Muscle layer of colon (tissue), 2 donors: ENCODE measurements at regions not wholly inside any gene's neighbourhood (a gene's known extent, or its start where the extent isn't known, plus 50 kb on each side); places are given as distances from the start of the nearest gene placed in this dataset.

Source experiments
- H3K27ac ChIP-seq: one replicate; pipeline ENCODE4 v1.7.0; 2013; ENCODE audit warnings: low read depth, mild to moderate bottlenecking, low read length, moderate library complexity
- H3K27me3 ChIP-seq, 2 donors: one replicate each; pipeline ENCODE4 v1.7.0; 2013; ENCODE audit warnings: low read length in 2 of 2, mild to moderate bottlenecking in 2 of 2; ENCODE audit not compliant: insufficient read depth in 2 of 2, control insufficient read depth in 1 of 2
- H3K36me3 ChIP-seq: one replicate; pipeline ENCODE4 v1.7.0; 2013; ENCODE audit warnings: mild to moderate bottlenecking, low read length; ENCODE audit not compliant: insufficient read depth
- H3K4me1 ChIP-seq: one replicate; pipeline ENCODE4 v1.7.0; 2013; ENCODE audit warnings: mild to moderate bottlenecking, low read length; ENCODE audit not compliant: insufficient read depth
- H3K4me3 ChIP-seq, 2 donors: one replicate each; pipeline ENCODE4 v1.7.0; 2013; ENCODE audit warnings: low read length in 2 of 2, low read depth in 1 of 2, mild to moderate bottlenecking in 1 of 2, moderate library complexity in 1 of 2
- H3K9ac ChIP-seq: one replicate; pipeline ENCODE4 v1.7.0; 2013; ENCODE audit warnings: low read length
- H3K9me3 ChIP-seq: one replicate; pipeline ENCODE4 v1.7.0; 2013; ENCODE audit warnings: mild to moderate bottlenecking, low read length
- donor health status: abdominal sarcoma.
- donor health status: Adenocarcinoma of cecum.

DNA sequence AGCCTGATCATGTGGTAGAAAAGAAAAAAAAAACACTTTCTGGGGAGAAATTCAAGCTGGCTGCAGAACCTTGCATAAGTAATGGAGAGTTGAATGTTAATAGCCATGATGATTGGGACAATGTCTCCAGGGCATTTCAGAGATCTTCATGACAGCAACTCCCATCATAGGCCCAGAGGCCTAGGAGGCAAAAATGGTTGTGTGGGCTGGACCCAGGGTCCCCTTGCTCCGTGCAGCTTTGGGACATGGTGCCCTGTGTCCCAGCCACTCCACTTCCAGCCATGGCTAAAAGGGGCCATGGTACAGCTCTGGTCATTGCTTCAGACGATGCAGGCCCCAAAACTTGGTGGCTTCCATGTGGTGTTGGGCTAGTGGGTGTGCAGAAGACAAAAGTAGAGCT, 1170.9 kb downstream of the C4orf33 start:
- H3K27ac ChIP-seq = no peak overlapping the region
- no peak overlapping the region for H3K9ac ChIP-seq
- no peaks in the 10 kb centered on the region for H3K9me3 ChIP-seq
- H3K4me1 ChIP-seq = no peaks in the 10 kb centered on the region
- H3K27me3 ChIP-seq = no peaks in the 10 kb centered on the region
- H3K4me3 ChIP-seq = no peak overlapping the region
- no peaks in the 10 kb centered on the region for H3K36me3 ChIP-seq

DNA sequence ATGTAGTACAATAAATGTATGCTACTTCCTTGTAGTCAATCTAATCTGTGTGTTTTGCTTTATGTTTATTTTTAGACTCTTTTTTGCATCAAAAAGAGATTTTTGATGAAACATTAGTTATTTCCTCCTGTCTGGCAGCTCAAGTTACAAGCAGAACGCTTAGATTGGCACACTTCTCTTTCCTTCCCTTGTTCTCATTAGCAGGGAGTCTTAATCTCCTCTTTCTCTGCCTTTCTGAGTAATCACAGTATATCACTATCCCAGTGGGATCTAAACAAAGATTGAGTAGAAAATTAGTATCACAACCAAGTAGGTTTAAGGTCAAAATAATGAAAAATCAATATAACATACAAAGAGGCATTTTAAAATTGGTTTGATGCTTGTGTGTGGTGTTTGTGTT, 1192.6 kb downstream of the C4orf33 start:
- Histone ChIP-seq H3K9ac (no peak overlapping the region), H3K4me1 (no peaks in the 10 kb centered on the region), H3K9me3 (no peaks in the 10 kb centered on the region), H3K36me3 (no peaks in the 10 kb centered on the region), H3K27me3 (no peaks in the 10 kb centered on the region), H3K4me3 (no peak overlapping the region), H3K27ac (no peak overlapping the region)

DNA sequence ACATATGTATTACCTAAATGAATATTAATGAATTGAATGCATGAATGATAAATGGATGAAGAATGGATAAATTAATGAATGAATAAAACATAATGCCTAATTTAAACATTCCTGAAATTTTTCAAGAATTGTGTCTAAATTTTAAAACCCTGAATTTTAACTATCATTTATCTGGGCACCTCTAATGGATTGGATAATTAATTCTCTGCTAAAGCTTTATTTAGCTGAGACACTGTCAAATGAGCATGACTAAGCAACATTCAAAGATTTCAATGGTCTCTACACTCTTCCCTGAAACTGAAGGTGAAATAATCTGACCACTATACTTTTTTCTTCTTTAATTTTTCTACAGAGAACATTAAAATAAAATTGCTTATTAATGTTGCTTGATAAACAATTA, 1197.7 kb downstream of the C4orf33 start:
- Histone ChIP-seq H3K9ac (no peak overlapping the region), H3K27me3 (no peaks in the 10 kb centered on the region), H3K27ac (no peak overlapping the region), H3K36me3 (no peaks in the 10 kb centered on the region), H3K4me1 (no peaks in the 10 kb centered on the region), H3K9me3 (no peaks in the 10 kb centered on the region), H3K4me3 (no peak overlapping the region)

DNA sequence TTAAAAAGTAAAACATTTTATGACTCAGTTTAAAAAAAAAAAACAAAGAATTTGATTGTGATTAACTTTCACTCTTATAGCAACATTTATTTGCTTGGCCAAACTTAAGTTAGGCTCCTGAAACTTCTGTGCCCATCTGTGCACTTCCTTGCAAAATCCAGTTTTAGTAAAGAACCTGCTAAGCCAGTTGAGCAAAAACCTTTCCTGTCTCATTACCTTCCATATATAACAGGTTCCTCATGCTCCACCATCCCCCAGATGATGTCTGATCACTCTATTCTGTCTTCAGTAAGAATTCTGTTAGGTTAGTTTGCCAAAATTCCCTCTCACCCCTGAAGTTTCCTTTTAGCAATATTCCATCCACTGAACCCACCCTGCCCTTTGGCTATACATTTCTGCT, 1200.5 kb downstream of the C4orf33 start:
- Histone ChIP-seq H3K9ac (no peak overlapping the region), H3K27me3 (no peaks in the 10 kb centered on the region), H3K9me3 (no peaks in the 10 kb centered on the region), H3K4me1 (no peaks in the 10 kb centered on the region), H3K36me3 (no peaks in the 10 kb centered on the region), H3K27ac (no peak overlapping the region), H3K4me3 (no peak overlapping the region)

DNA sequence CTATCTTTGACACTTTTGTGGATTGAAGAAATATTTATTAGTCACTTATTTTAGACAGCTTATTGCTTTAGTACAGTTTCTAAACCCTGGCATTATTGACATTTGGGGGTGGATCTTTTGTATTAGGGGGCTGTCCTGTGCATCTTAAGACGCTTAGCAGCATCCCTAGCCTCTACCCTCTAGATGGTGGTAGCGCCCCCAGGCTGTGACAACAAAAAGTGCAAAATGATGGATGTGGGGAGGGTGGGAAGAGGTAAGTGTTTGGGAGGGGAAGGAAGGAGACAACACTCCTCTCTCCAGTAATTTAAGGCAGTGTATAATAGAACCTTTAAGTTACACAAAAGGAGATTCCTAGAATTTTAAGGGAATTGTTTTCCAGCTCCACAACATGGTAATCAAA, 1210.6 kb downstream of the C4orf33 start:
- Histone ChIP-seq H3K9me3 (no peaks in the 10 kb centered on the region), H3K27ac (no peak overlapping the region), H3K27me3 (no peaks in the 10 kb centered on the region), H3K9ac (no peak overlapping the region), H3K4me1 (no peaks in the 10 kb centered on the region), H3K4me3 (no peak overlapping the region), H3K36me3 (no peaks in the 10 kb centered on the region)

DNA sequence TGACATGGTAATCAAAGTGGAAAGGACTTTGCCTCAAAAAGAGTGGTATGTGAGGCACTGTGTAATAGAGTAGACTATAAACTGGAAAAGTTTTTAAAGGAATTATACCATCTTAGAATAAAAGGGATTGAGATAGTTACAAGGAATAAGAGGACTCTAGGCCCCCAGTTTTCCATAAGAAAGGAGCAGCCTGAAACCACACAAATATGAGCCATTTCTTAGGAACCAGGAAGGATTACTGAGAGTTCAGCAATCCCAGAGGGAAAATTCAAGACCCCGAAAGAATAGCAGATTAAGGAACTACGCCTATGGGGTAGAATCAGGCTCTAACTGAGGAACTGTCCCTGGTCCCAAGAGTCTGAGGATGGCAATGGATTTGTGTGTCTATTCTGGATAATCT, 1213.3 kb downstream of the C4orf33 start:
- H3K27ac ChIP-seq = no peak overlapping the region
- no peak overlapping the region for H3K9ac ChIP-seq
- H3K27me3 ChIP-seq = no peaks in the 10 kb centered on the region
- no peaks in the 10 kb centered on the region for H3K4me1 ChIP-seq
- no peaks in the 10 kb centered on the region for H3K9me3 ChIP-seq
- no peak overlapping the region for H3K4me3 ChIP-seq
- no peaks in the 10 kb centered on the region for H3K36me3 ChIP-seq

DNA sequence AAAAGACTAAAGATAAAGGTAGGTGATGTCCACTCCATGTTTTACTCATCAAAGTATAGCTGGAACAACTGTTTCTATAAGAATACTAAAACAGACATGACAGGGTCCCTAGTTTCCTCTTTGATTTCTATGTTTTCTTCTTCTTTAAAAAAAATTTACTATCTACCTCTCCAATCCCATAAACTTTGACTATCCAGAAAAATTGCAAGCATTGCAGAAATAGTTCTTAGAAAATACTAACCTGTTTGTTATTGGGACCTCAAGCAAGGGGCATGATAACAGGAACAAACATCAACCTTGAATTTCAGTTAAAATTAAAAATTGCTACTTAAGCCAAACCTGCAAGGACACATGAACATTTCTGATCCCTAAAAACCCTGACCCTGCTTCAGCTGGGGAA, 1226.5 kb downstream of the C4orf33 start:
- H3K27me3 ChIP-seq = no peaks in the 10 kb centered on the region
- no peak overlapping the region for H3K9ac ChIP-seq
- H3K27ac ChIP-seq = no peak overlapping the region
- H3K4me3 ChIP-seq = no peak overlapping the region
- no peaks in the 10 kb centered on the region for H3K36me3 ChIP-seq
- no peaks in the 10 kb centered on the region for H3K4me1 ChIP-seq
- H3K9me3 ChIP-seq = no peaks in the 10 kb centered on the region

DNA sequence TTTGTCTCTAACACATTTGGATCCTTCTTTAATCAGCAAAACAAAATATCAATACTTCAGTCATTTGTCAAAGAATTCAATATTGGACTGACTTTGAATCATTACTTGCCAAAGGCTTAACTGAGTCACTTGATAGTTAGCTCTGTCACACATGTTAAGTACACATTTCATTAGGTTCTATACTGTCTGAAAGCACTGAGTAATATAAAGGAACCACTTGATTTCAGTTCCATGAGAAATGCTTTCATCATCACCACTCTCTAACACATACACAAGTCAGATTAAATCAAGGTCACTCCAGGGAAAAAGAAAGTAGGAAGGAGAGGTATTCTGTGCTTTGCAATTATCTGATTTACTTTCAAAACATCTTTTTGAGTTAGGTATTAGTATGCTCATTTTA, 1233.1 kb downstream of the C4orf33 start:
- Histone ChIP-seq H3K36me3 (no peaks in the 10 kb centered on the region), H3K4me1 (no peaks in the 10 kb centered on the region), H3K27ac (no peak overlapping the region), H3K4me3 (no peak overlapping the region), H3K9ac (no peak overlapping the region), H3K27me3 (no peaks in the 10 kb centered on the region), H3K9me3 (no peaks in the 10 kb centered on the region)

DNA sequence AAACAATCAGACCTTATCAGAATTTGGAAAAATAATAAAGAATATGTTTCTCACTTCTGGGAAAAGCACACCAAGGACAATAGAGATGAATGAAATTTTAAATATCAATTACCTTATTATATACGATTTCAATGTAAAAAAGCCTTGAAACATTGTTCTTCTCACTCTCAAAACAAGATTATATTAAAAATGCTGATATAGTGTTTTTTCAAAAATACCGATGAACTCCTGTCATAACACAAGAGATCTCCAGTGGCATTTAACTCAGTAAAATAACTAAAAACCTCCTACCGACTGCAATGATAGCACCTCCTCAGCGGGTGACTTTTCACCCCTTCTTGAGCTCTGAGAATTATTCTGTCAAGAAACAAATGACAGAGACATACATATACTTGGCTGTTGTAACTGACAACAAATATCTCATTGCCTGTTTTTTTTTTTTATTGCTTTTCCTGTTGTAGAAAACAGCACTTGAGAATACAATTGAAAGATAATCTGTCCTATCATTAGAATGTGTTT, 1237.3 kb downstream of the C4orf33 start:
- no peaks in the 10 kb centered on the region for H3K27me3 ChIP-seq
- H3K4me3 ChIP-seq = no peak overlapping the region
- no peaks in the 10 kb centered on the region for H3K9me3 ChIP-seq
- H3K9ac ChIP-seq = no peak overlapping the region
- no peak overlapping the region for H3K27ac ChIP-seq
- no peaks in the 10 kb centered on the region for H3K4me1 ChIP-seq
- no peaks in the 10 kb centered on the region for H3K36me3 ChIP-seq

DNA sequence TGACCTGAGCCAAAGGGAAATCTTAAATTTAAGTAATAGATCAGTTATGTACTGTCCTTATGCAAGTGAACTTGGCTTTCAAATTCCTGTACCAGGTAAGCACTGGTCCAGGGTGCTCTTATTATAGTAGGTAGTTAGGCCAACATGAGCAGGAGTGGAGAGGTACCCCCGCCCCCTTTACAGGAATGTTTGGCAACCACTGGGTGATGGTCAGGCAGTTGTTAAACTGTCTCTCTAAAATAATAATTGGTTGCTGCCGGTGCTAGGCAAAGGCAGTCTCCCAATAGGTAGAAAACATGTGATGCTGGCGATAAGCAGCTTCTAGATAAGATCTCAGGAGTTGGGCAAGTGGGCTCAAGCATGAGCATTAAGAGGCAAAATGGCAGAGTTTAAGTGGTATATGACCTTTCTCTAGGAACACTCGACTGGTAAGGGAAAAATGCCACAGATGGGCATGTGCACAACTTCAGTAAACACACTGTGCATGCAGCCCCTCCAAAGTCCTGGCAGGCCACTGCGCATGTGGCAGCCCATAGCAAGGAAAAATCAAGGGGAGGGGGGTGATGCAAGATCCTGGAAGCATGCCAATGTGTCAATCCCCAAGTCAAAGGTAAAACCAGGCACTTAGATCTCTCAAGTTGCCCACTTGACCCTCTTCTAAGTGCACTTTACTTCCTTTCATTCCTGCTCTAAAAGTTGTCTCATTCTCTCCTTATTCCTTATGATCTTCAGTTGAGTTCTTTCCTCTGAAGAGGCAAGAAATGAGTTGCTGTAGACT, 1239.7 kb downstream of the C4orf33 start:
- Histone ChIP-seq H3K27ac (no peak overlapping the region), H3K9ac (no peak overlapping the region), H3K36me3 (no peaks in the 10 kb centered on the region), H3K4me3 (no peak overlapping the region), H3K27me3 (no peaks in the 10 kb centered on the region), H3K4me1 (no peaks in the 10 kb centered on the region), H3K9me3 (no peaks in the 10 kb centered on the region)

DNA sequence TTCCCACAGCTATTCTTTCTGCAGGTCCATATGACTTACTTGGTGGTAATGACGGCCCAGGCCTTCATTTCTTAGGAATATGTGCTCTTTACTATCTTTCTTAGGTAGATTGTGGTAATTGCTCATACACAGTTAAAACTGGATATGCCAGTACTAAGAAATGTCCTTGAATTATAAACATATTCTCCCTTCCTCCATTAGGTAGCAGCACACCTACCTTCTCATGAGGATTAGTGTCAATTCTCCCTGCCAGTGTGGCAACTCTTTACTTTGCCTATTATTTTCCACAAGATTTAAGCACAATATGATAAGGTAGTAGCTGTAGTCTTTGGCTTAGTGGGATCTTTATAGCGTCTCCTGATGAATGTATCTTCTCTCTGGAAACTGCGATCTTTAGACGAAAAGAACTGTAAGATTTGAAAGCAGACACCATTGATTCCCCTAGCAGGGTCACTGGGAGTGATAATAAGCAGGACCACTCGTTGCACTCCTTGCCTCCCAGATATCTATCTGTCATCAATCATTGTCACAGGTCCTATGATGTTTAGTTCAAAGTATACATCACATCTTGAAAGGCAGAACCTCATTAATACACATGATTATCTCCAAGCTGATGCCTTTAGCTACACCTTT, 1240.7 kb downstream of the C4orf33 start:
- Histone ChIP-seq H3K4me3 (no peak overlapping the region), H3K27me3 (no peaks in the 10 kb centered on the region), H3K36me3 (no peaks in the 10 kb centered on the region), H3K27ac (no peak overlapping the region), H3K9ac (no peak overlapping the region), H3K4me1 (no peaks in the 10 kb centered on the region), H3K9me3 (no peaks in the 10 kb centered on the region)

DNA sequence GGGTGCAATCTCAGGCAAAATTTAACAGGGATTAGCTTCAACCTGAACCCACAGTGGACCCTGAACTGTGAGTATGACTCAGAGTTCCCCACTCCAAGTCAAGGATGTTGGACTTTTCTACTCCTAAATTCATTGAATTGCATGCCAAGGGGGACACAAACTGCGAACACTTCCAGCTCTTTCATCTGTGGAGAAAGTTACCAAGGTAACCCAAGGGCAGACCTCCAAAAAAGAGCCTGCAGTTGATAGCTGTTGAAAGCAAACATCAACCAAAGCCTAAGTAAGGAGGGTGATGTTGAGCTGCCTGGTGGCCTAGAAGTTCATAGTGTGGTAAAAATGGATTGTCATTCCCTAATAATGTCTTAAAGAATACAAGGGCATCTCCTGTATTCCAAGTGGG, 1242.9 kb downstream of the C4orf33 start:
- Histone ChIP-seq H3K36me3 (no peaks in the 10 kb centered on the region), H3K9me3 (no peaks in the 10 kb centered on the region), H3K9ac (no peak overlapping the region), H3K4me3 (no peak overlapping the region), H3K4me1 (no peaks in the 10 kb centered on the region), H3K27me3 (no peaks in the 10 kb centered on the region), H3K27ac (no peak overlapping the region)
